ENCODE measurements at regions not wholly inside any gene's neighbourhood (a gene's known extent, or its start where the extent isn't known, plus 50 kb on each side); places are given as distances from the start of the nearest gene placed in this dataset.

GRCh38 chr12:125424909-125425308, 359.7 kb downstream of the AACS start:
- TF ChIP-seq CTCF (IDR thresholded peaks at IDR 0.05): no peak
- no peak for TF ChIP-seq EZH2 (IDR thresholded peaks at IDR 0.05; ENCODE audit: borderline replicate concordance, insufficient read depth, low read depth, low read length, poor library complexity, severe bottlenecking)

Measured in B cell (primary cell).